ENCODE measurements at regions not wholly inside any gene's neighbourhood (a gene's known extent, or its start where the extent isn't known, plus 50 kb on each side); places are given as distances from the start of the nearest gene placed in this dataset.
A peak's percentile ranks its signal among the peaks of the same experiment; 100 is the strongest.

DNA sequence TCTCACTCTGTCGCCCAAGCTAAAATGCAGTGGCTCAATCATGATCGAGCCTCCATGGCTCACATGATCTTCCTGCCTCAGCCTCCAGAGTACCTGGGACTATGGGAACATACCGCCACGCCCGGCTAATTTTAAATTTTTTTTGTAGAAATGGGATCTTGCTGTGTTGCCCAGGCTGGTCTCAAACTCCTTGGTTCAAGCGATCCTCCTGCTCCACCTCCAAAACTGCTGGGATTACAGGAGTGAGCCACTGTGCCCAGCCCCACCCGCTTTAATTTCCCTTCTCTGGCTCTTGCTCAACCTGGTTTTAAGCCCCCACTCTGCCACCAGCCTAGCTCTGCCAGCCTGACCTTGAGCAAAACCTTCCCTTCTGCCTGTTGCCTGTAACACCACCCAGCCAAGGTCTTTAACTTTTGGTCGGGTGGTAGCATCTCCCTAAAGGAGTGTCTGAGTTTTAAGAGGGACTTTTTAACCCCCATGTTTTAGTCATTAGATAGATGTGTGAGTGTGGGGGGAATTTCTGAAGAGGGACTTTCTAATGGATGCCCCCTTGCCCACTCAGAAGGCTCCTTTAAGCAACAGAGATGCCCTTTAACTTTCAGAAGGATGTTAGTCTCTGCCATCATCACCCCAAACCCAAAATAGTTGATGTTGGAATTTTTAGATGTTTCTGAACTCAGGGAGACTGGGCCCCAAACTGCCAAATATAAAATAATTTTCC, 71.8 kb upstream of the FOXP4 start:
- DNase-seq: no peak

DNA sequence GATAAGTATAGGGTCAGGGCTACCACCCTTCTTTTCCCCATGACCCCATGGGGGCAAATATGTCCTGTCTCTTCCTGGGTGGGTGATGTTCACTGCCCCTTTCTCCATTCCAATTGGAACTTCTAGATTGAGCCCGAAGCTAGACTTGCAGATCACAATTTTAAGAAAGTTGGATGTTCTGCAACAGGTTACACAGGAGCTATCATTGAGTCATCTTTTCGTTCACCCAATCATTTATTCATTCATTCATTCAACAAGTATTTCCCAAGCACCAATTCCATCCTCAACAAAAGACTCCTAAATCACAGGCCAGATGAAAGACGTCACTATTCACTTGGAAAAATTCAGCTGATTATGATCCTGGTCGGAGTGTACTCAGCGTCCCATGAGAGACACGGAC, 71.0 kb upstream of the FOXP4 start:
- no peak for DNase-seq

DNA sequence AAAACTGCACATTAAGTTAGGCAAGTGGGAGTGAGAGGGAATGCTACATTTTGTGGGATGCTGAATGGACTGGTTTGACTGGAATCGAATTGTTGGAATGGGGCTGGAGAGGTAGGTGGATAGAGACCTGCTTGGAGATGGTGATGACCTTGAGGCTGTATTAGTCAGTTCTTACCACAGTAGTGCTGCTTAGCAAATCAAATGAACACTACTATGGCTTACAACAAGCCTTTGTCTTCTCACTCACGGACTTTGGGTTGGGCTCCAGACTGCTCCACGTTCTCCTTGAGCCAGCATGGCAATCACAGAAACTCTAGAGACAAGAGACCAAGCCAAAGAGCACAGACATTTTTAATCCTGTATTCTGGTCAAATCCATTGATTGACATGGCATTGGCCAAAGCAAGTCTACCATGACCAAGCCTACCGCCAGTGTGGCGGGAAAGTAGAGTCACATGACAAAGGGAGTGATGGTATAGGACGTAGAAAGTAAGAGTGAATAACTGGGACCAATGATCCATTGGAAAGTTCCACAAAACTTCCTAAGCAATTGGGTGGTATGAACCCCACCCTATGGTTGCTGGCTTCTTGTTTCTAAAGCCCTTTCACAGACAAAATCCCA, 70.3 kb upstream of the FOXP4 start:
- DNase-seq: peak; percentile 0

DNA sequence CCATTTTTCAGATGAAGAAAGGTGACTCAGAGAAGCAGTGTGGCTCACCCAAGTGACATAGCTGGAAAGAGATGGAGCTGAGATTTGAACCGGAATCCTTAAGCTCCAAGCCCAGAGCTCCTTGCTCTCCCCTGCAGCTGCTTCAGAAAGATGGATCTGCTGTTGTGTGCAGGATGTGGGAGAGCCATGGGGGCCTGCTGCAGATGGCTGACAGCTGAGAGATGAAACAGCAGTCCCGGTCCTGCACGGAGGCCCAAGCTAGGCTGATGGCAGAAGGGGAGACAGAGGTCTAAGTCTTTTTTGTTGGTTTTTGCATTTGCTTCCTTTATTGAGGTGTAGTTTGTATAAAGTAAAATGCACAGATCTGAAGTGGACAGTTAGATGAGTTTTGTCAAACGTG, 69.8 kb upstream of the FOXP4 start:
- DNase-seq: peak; percentile 0

DNA sequence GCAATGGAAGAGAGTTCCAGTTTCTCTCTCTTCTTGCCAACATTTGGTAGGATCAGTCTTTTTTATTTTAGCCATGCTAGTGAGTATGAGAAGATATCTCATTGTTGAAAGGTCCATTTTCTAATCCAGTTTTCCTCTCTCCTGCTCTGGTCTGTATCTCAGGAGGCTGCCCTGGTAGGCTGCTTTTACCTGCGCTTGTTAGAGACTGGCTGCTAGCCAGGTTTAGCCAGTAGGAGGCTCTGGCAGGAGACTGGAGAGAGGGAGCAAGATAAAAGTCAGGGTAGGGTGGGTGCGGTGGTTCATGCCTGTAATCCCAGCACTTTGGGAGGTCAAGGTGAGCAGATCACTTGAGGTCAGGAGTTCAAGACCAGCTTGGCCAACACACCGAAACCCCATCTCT, 68.6 kb upstream of the FOXP4 start:
- peak; percentile 0 for DNase-seq

DNA sequence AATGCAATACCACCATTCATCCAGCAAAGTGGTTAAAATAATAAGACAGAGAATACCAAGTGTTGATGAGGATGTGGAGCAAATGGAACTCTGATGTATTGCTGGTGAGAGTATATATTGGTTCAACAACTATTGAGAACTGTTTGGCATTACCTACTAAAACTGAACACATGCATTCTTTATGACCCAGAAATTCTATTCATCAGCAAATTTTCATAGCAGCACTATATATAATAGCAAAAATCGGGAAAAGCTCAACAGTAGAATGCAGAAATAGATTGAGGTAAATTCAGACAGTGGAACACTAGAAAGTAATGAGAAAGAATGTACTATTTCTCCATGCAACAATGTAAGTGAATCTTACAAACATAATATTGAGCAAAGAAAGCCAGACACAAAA, 62.2 kb upstream of the FOXP4 start:
- peak; percentile 0 for DNase-seq

DNA sequence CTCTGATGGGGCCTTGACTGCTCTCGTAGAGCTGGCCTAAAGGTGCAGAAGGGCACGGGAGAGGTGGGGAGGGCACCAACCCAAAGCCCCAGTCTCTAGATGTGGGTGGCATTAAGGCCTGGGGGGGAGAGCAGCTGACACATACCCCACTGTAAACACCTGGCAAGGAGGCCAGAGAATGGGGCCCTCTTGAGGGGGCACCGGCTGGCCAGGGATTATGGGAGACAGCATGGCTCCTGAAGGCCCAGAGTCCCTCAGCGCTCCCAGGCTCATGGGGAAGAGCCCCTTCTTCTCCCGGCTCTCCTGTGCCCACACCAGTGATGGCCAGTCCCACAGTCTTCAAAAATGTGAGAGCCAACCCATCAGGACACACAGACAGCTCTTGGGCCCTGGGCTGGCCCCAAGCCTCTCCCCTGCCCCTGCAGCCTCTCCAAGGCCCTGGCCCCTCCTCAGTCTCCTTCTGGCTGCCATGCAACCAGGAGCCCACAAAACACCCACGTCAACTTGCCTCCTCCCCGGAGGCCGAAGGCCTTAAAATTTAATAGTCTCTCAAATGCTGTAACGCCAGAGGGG, 58.2 kb upstream of the FOXP4 start:
- DNase-seq: no peak

DNA sequence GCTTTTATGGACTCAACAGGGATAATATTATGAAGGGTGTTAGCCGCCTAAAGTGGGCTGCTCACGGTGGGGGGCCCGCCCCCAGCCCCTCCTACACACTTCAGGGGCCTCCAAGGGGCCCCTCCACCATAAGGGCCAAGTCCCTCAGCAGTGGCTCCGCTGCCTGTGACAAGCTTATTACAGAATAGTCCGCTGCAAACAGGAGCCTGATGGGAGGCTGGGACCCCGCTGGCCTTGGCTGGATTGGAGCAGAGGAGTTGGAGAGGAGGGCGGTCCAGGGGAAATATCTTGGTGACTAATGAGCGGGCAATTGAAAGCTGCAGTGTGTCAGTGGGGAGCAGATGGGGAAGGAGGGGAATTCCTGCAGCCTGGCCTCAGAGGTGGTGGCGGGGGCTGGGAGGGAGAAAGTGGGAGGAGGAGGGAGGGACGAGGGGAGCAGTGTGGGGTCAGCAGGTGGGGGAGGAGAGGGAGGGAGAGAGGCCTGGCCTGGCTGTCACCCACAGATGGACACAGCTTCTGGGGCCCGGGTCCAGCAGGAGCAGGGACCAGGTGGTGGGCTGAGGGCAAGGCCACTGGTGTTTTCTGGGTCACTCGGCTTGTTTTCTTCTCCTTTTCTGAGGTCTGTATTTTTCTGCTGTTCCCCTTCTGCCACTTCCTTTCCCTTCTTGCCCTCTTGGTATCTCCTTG, 57.6 kb upstream of the FOXP4 start:
- DNase-seq: peak; percentile 38

DNA sequence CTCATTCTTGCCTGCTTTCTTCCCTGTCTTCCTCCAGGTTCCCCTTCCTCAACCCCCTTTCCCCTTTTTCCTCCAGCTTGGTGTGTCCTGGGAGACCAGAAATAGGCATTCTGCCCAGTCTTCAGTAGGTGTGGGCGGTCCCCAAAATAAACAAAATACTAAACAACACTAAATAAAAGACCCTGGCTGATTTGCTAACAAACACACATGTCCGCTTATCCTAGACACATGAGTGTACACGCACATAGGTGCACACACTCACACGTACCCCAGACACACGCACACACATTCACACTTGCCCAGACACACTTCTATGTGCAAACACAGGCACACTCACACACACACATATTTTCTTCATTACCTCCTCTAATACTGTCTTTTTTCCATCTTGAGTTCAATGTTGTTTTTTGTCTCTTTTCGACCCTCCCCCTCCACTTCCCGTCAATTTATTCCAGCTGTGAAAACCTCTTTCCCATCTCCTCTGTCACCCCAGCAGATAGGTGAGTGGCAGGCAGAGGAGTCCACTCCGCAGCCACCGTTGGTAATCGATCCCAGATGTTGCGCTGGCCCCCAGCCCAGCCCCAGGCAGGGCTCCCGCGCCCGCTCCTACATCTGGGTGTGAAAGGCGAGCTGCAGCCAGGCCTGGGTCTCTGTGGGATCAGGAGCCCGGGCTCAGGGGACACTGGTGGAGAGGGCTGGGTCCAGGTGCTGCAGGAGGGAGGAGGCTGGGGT, 56.9 kb upstream of the FOXP4 start:
- no peak for DNase-seq

DNA sequence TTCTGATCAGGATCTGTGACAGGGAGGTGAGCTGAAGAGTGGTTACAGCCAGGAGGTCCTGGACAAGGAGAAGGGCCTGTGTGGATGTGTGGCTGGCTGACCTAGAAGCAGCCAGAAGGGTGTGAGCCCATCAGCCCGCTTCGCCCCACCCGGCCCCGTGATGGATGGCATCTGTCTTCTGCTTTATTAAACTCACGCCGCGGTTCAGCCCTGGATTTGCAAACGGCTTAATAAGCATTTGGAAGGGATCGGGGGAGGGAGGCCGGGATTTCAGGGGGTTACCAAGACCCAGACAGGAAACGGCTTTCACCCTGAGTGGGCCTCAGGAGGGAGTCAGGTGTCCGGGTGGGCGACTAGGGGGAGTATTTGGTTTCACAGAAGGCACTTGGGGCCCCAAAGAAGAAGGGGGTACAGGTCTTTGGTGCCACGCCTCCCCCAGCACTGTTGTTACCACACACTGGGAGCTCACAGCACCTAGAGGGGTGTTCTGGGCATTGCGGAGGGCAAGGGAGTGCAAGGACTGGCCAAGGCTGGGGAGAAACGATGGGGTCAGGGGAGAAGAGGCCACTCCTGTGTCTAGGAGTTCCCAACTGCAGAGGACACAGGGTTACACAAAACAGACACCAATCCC, 53.8 kb upstream of the FOXP4 start:
- DNase-seq: no peak

DNA sequence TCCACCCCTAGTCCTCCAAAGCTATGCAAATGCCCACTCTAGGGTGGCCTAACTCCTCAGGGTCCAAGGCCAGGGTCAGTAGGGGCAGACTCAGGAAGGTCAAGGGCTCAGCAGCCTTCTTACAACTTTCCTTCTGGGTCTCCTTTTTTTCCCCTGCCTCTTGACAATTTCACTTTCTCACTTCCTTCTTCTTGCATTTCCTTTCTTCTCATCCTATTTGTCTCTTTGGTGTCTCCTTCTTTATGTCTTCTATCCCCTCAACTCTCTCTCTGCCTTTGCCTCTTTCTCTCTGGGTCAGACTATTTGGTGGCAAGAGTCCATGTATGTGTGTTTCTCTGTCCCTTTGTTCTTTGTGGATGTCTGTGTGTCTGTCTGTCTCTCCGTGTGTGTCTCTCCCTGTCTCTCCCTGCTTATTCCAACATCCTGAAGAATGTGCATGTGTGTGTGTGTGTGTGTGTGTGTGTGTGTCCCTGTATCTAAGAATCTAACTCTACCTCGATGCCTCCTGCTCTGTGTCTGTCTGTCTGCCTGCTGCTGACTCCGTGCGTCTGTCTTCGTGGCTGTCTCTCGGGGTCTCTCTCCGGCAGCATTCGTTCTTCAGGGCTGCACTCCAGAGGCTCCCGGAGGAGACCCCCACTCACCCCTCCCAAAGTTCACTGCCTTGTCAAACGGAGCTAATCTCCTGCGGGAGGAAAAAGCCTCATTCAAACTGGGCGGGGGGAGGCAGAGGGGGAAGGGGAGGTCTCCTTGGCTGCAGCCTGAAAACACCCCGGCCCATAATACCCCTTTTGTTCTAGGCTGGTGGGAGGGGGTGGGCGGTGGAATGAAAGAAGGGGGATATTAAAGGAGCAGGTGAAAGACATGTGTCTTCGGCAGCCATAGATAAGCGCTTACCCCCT, 51.7 kb upstream of the FOXP4 start:
- DNase-seq: no peak

Measured in HCEC 1CT (cell line).